ENCODE measurements at regions not wholly inside any gene's neighbourhood (a gene's known extent, or its start where the extent isn't known, plus 50 kb on each side); places are given as distances from the start of the nearest gene placed in this dataset.

- intact Hi-C loops (cut with micrococcal nuclease): no loop called here
- H3K36me3 ChIP-seq (ENCODE audit: low read depth, low read length): no peaks in the 10 kb centered on the region
- DNase-seq: no peak
- no peaks in the 10 kb centered on the region for H4K20me1 ChIP-seq (ENCODE audit: low read length)
- H3K4me2 ChIP-seq (ENCODE audit: low read length): no peak overlapping the region
- H3K79me2 ChIP-seq (ENCODE audit: low read length): no peaks in the 10 kb centered on the region
- H3K4me1 ChIP-seq (ENCODE audit: insufficient read depth, low read length): no peaks in the 10 kb centered on the region
- H3K9me3 ChIP-seq (ENCODE audit: low read length): no peaks in the 10 kb centered on the region
- H3K4me3 ChIP-seq (ENCODE audit: low read length): no peak overlapping the region
- H3K27me3 ChIP-seq (ENCODE audit: low read length): no peaks in the 10 kb centered on the region
- ATAC-seq: no peak
- no peaks in the 10 kb centered on the region for H3K9me2 ChIP-seq (replicated peaks; ENCODE audit: low read length)
- TF ChIP-seq CTCF (conservative IDR thresholded peaks at IDR 0.05; ENCODE audit: low read depth, low read length) (no peak), EZH2phosphoT487 (IDR thresholded peaks at IDR 0.05; ENCODE audit: borderline replicate concordance, low read length) (no peak), EZH2 (IDR thresholded peaks at IDR 0.05; ENCODE audit: low read length, unreplicated experiment) (no peak)
- no TSS peak for BruUV-seq (replicated peaks)
- POLR2A ChIA-PET (ENCODE audit: unreplicated experiment): no interaction called here
- CTCF ChIA-PET: no interaction called here
- H3K9ac ChIP-seq (ENCODE audit: low read length): no peak overlapping the region
- no peak overlapping the region for H2AFZ ChIP-seq (ENCODE audit: low read length)
- H3F3A ChIP-seq (ENCODE audit: low read length, unreplicated experiment): no peaks in the 10 kb centered on the region
- H3K27ac ChIP-seq (ENCODE audit: low read length): no peak overlapping the region
Observed at GRCh38 chr5:158433634-158434033, 574.7 kb upstream of the CLINT1 start.

GRCh38 chr5:158431369-158432029 is 572.6 kb upstream of the CLINT1 start:
- H3K27ac ChIP-seq (ENCODE audit: low read length): no peak overlapping the region
- H3K9ac ChIP-seq (ENCODE audit: low read length): no peak overlapping the region
- BruUV-seq (replicated peaks): no TSS peak
- TF ChIP-seq EZH2phosphoT487 (IDR thresholded peaks at IDR 0.05; ENCODE audit: borderline replicate concordance, low read length): no peak
- TF ChIP-seq CTCF (conservative IDR thresholded peaks at IDR 0.05; ENCODE audit: low read depth, low read length): no peak
- TF ChIP-seq EZH2 (IDR thresholded peaks at IDR 0.05; ENCODE audit: low read length, unreplicated experiment): no peak
- no peaks in the 10 kb centered on the region for H3K36me3 ChIP-seq (ENCODE audit: low read depth, low read length)
- H3K9me3 ChIP-seq (ENCODE audit: low read length): no peaks in the 10 kb centered on the region
- ChIA-PET CTCF (no interaction called here), POLR2A (ENCODE audit: unreplicated experiment) (no interaction called here)
- no peaks in the 10 kb centered on the region for H3K4me1 ChIP-seq (ENCODE audit: insufficient read depth, low read length)
- no peak overlapping the region for H2AFZ ChIP-seq (ENCODE audit: low read length)
- no peak for DNase-seq
- no peaks in the 10 kb centered on the region for H3F3A ChIP-seq (ENCODE audit: low read length, unreplicated experiment)
- no peak overlapping the region for H3K4me3 ChIP-seq (ENCODE audit: low read length)
- H3K79me2 ChIP-seq (ENCODE audit: low read length): no peaks in the 10 kb centered on the region
- no peaks in the 10 kb centered on the region for H3K9me2 ChIP-seq (replicated peaks; ENCODE audit: low read length)
- H3K27me3 ChIP-seq (ENCODE audit: low read length): no peaks in the 10 kb centered on the region
- intact Hi-C loops (cut with micrococcal nuclease): no loop called here
- no peak for ATAC-seq
- no peak overlapping the region for H3K4me2 ChIP-seq (ENCODE audit: low read length)
- H4K20me1 ChIP-seq (ENCODE audit: low read length): no peaks in the 10 kb centered on the region

- Histone ChIP-seq H3K9ac (ENCODE audit: low read length) (no peak overlapping the region), H2AFZ (ENCODE audit: low read length) (no peak overlapping the region), H3F3A (ENCODE audit: low read length, unreplicated experiment) (no peaks in the 10 kb centered on the region), H3K27ac (ENCODE audit: low read length) (no peak overlapping the region), H4K20me1 (ENCODE audit: low read length) (no peaks in the 10 kb centered on the region), H3K9me3 (ENCODE audit: low read length) (no peaks in the 10 kb centered on the region), H3K4me2 (ENCODE audit: low read length) (no peak overlapping the region), H3K4me1 (ENCODE audit: insufficient read depth, low read length) (no peaks in the 10 kb centered on the region), H3K4me3 (ENCODE audit: low read length) (no peak overlapping the region), H3K9me2 (replicated peaks; ENCODE audit: low read length) (no peaks in the 10 kb centered on the region), H3K36me3 (ENCODE audit: low read depth, low read length) (no peaks in the 10 kb centered on the region), H3K79me2 (ENCODE audit: low read length) (no peaks in the 10 kb centered on the region), H3K27me3 (ENCODE audit: low read length) (no peaks in the 10 kb centered on the region)
- ATAC-seq (no peak), DNase-seq (no peak)
- TF ChIP-seq CTCF (conservative IDR thresholded peaks at IDR 0.05; ENCODE audit: low read depth, low read length): no peak
- no peak for TF ChIP-seq EZH2 (IDR thresholded peaks at IDR 0.05; ENCODE audit: low read length, unreplicated experiment)
- no peak for TF ChIP-seq EZH2phosphoT487 (IDR thresholded peaks at IDR 0.05; ENCODE audit: borderline replicate concordance, low read length)
- ChIA-PET POLR2A (ENCODE audit: unreplicated experiment) (no interaction called here), CTCF (no interaction called here)
- intact Hi-C loops (cut with micrococcal nuclease): no loop called here
- BruUV-seq (replicated peaks): no TSS peak
Observed at GRCh38 chr5:158430798-158431167, 571.8 kb upstream of the CLINT1 start.

All from PC-3 (cell line).